Skin epidermis (tissue), 12 donors: ENCODE measurements at regions not wholly inside any gene's neighbourhood (a gene's known extent, or its start where the extent isn't known, plus 50 kb on each side); places are given as distances from the start of the nearest gene placed in this dataset.

ENCODE experiments used
- H3K27ac ChIP-seq, 21 experiments: fragments of 200-600 bp; sonication (generic) in 11 of 21; one replicate each; pipeline ENCODE4 v1.5.0; 2020; ENCODE audit warnings: mild to moderate bottlenecking in 3 of 21, inconsistent platforms in 2 of 21, moderate library complexity in 2 of 21
- H3K4me3 ChIP-seq, 7 experiments: fragments of 200-600 bp; sonication (generic) in 2 of 7; one replicate each; pipeline ENCODE4 v1.5.0; 2020; ENCODE audit warnings: inconsistent platforms in 2 of 7, mild to moderate bottlenecking in 2 of 7, moderate library complexity in 1 of 7

- no peak overlapping the region for H3K27ac ChIP-seq
- no peak overlapping the region for H3K4me3 ChIP-seq
Observed at GRCh38 chr2:150653351-150653750, 165.9 kb upstream of the RND3 start.

- no peak overlapping the region for H3K4me3 ChIP-seq
- no peak overlapping the region for H3K27ac ChIP-seq
Observed at GRCh38 chr2:150647943-150648342, 160.5 kb upstream of the RND3 start.

GRCh38 chr2:150646746-150647145 lies 159.3 kb upstream of the RND3 start:
- Histone ChIP-seq H3K27ac (no peak overlapping the region), H3K4me3 (no peak overlapping the region)

GRCh38 chr2:150644298-150645067 lies 157.0 kb upstream of the RND3 start:
- Histone ChIP-seq H3K4me3 (no peak overlapping the region), H3K27ac (peak overlapping the region in 6 of 21 experiments; percentile 17 to 68 (median 45))

- Histone ChIP-seq H3K27ac (peak overlapping the region in 1 of 21 experiments; percentile 18), H3K4me3 (no peak overlapping the region)
Observed at GRCh38 chr2:150643114-150643725, 155.8 kb upstream of the RND3 start.

GRCh38 chr2:150640039-150640438 lies 152.6 kb upstream of the RND3 start:
- peak overlapping the region in 4 of 21 experiments; percentile 26 to 56 (median 46) for H3K27ac ChIP-seq
- no peak overlapping the region for H3K4me3 ChIP-seq

- Histone ChIP-seq H3K27ac (peak overlapping the region in 6 of 21 experiments; percentile 10 to 62 (median 51)), H3K4me3 (no peak overlapping the region)
Observed at GRCh38 chr2:150639383-150639782, 151.9 kb upstream of the RND3 start.

- peak overlapping the region in 1 of 21 experiments; percentile 27 for H3K27ac ChIP-seq
- no peak overlapping the region for H3K4me3 ChIP-seq
Observed at GRCh38 chr2:150631236-150631821, 143.9 kb upstream of the RND3 start.

- no peak overlapping the region for H3K4me3 ChIP-seq
- H3K27ac ChIP-seq = no peak overlapping the region
Observed at GRCh38 chr2:150630587-150631235, 143.2 kb upstream of the RND3 start.

- no peak overlapping the region for H3K4me3 ChIP-seq
- peak overlapping the region in 1 of 21 experiments; percentile 3 for H3K27ac ChIP-seq
Observed at GRCh38 chr2:150627526-150627925, 140.1 kb upstream of the RND3 start.

GRCh38 chr2:150626934-150627411 lies 139.5 kb upstream of the RND3 start:
- Histone ChIP-seq H3K4me3 (no peak overlapping the region), H3K27ac (peak overlapping the region in 1 of 21 experiments; percentile 3)

- H3K27ac ChIP-seq = no peak overlapping the region
- no peak overlapping the region for H3K4me3 ChIP-seq
Observed at GRCh38 chr2:150625741-150626140, 138.3 kb upstream of the RND3 start.

- H3K27ac ChIP-seq = no peak overlapping the region
- H3K4me3 ChIP-seq = no peak overlapping the region
Observed at GRCh38 chr2:150625303-150625702, 137.8 kb upstream of the RND3 start.

GRCh38 chr2:150624001-150624401 lies 136.5 kb upstream of the RND3 start:
- Histone ChIP-seq H3K27ac (peak overlapping the region in 1 of 21 experiments; percentile 24), H3K4me3 (no peak overlapping the region)

GRCh38 chr2:150621526-150622213 lies 134.2 kb upstream of the RND3 start:
- no peak overlapping the region for H3K4me3 ChIP-seq
- H3K27ac ChIP-seq = peak overlapping the region in 8 of 21 experiments; percentile 4 to 66 (median 32)

GRCh38 chr2:150620855-150621254 lies 133.4 kb upstream of the RND3 start:
- H3K4me3 ChIP-seq = no peak overlapping the region
- peak overlapping the region in 6 of 21 experiments; percentile 4 to 66 (median 40) for H3K27ac ChIP-seq

- Histone ChIP-seq H3K27ac (peak overlapping the region in 3 of 21 experiments; percentile 21 to 66 (median 32)), H3K4me3 (no peak overlapping the region)
Observed at GRCh38 chr2:150620416-150620815, 132.9 kb upstream of the RND3 start.

GRCh38 chr2:150619607-150620330 lies 132.3 kb upstream of the RND3 start:
- peak overlapping the region in 3 of 21 experiments; percentile 21 to 66 (median 32) for H3K27ac ChIP-seq

More at GRCh38 chr2:150619607-150620330, 132.3 kb upstream of the RND3 start:
- no peak overlapping the region for H3K4me3 ChIP-seq
